IMR-90 (cell line): ENCODE measurements at regions not wholly inside any gene's neighbourhood (a gene's known extent, or its start where the extent isn't known, plus 50 kb on each side); places are given as distances from the start of the nearest gene placed in this dataset.

ENCODE experiments used
- FOS ChIP-seq: fragments of 150-350 bp; IDR thresholded peaks from 2 replicates; pipeline ENCODE4 v1.6.1; 2016; ENCODE audit warnings: low read depth, low read length
- MXI1 ChIP-seq: IDR thresholded peaks from 2 replicates; pipeline ENCODE4 v1.6.1; 2012; ENCODE audit warnings: low read depth, mild to moderate bottlenecking, low read length, moderate library complexity, borderline replicate concordance
- USF2 ChIP-seq: fragments of 150-350 bp; IDR thresholded peaks from 2 replicates; pipeline ENCODE4 v1.6.1; 2017; ENCODE audit warnings: mild to moderate bottlenecking, antibody characterized with exemption, low read length, low read depth
- TF ChIP-seq, protein P1 (sequence below): conservative IDR thresholded peaks from 2 replicates; pipeline ENCODE4 v1.5.1; 2012; ENCODE audit warnings: mild to moderate bottlenecking, low read depth, low read length, improper control_type of control experiment

DNA sequence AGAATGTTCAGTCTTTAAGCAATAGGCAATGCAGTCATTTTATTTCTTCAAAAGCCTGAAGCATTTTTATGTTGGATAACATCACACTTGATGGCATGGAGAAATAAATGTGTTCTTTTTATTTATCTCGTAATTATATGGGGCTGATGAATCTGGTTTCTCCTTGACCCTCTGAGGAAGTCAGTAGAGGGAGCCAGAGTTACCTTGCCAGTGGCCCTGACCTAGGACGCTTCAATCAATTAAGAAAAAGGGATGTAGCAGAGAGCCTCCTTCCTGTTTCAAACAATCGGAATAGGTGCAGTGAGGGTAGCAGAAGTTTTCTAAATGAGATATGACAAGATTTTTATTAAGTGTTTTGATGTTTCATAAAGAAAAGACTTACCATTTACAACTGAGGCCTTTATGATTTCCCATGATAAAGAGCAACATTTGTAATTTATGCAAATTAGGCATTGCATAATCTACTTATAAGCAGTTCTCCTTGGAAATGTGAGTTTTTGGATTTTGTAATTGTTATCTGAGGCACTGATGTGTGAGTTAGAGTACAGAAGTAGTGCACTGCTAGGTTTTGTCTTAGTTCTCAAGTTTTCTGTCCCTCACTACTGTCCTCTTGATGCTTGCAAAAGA lies 129.1 kb downstream of the RAP2B start:
- TF ChIP-seq, protein P1, sequence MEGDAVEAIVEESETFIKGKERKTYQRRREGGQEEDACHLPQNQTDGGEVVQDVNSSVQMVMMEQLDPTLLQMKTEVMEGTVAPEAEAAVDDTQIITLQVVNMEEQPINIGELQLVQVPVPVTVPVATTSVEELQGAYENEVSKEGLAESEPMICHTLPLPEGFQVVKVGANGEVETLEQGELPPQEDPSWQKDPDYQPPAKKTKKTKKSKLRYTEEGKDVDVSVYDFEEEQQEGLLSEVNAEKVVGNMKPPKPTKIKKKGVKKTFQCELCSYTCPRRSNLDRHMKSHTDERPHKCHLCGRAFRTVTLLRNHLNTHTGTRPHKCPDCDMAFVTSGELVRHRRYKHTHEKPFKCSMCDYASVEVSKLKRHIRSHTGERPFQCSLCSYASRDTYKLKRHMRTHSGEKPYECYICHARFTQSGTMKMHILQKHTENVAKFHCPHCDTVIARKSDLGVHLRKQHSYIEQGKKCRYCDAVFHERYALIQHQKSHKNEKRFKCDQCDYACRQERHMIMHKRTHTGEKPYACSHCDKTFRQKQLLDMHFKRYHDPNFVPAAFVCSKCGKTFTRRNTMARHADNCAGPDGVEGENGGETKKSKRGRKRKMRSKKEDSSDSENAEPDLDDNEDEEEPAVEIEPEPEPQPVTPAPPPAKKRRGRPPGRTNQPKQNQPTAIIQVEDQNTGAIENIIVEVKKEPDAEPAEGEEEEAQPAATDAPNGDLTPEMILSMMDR = peak; percentile 41
- TF ChIP-seq MXI1 (no peak), FOS (no peak), USF2 (no peak)
